Ovary (tissue), 3 donors: ENCODE measurements at regions not wholly inside any gene's neighbourhood (a gene's known extent, or its start where the extent isn't known, plus 50 kb on each side); places are given as distances from the start of the nearest gene placed in this dataset.

Source experiments
- CTCF ChIP-seq, 3 donors: fragments of 450-650 bp in 2 of 3; fragments of 200-600 bp in 1 of 3; IDR thresholded peaks; one replicate each; pipeline versions ENCODE4 v1.5.1 to v1.8.0; 2016 to 2022; ENCODE audit warnings: antibody characterized with exemption in 3 of 3, mild to moderate bottlenecking in 1 of 3
- EP300 ChIP-seq: sonication (generic); formaldehyde crosslinking; IDR thresholded peaks from one replicate; pipeline ENCODE4 v1.6.1; 2017; ENCODE audit warnings: antibody characterized with exemption
- POLR2A ChIP-seq: fragments of 450-650 bp; IDR thresholded peaks from one replicate; pipeline ENCODE4 v1.6.1; 2017; ENCODE audit warnings: antibody characterized with exemption, mild to moderate bottlenecking, moderate library complexity
- donor health status: DM: no; HTN: no; CAD: no.

GRCh38 chrX:106249706-106250379 lies 81.7 kb downstream of the PWWP3B start:
- TF ChIP-seq CTCF (IDR thresholded peaks at IDR 0.05) (no peak), POLR2A (no peak), EP300 (no peak)
